ENCODE measurements at regions not wholly inside any gene's neighbourhood (a gene's known extent, or its start where the extent isn't known, plus 50 kb on each side); places are given as distances from the start of the nearest gene placed in this dataset.

- TF ChIP-seq TAF1 (IDR thresholded peaks at IDR 0.05; ENCODE audit: borderline replicate concordance, low read depth, low read length) (no peak), POLR2A (IDR thresholded peaks at IDR 0.05; ENCODE audit: low read depth, low read length) (no peak), POLR2AphosphoS5 (IDR thresholded peaks at IDR 0.05; ENCODE audit: low read depth, low read length) (no peak)
These were observed 142.8 kb upstream of the FOXF1 start for GRCh38 chr16:86367291-86368072.
